ENCODE measurements at regions not wholly inside any gene's neighbourhood (a gene's known extent, or its start where the extent isn't known, plus 50 kb on each side); places are given as distances from the start of the nearest gene placed in this dataset.
"Not testable (repeated sequence)": the region's sequence is repeated elsewhere in the genome, so short reads cannot be mapped to it uniquely, and the experiment has no call there.

DNA sequence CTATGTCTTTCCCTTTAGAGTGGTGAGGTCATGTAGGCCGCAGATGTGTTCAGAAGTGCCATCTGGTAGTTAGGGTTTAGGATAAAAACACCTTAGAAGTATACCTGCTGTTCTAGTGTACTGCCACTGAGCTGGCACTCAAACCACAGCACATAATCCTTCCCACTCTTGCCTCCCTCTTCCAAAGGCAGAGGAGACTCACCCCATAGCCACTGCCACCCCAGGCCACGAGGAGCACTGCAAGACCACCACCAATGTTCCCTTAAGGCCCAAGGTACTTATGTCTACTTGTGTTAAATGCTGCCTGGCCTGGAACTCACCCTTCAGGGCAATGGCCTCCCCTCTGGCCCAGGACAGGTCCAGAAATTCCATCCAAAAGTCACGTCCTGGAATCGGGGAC, 379.5 kb upstream of the EDIL3 start:
- ChIA-PET CTCF (no interaction called here), POLR2A (ENCODE audit: low non-redundant PET) (no interaction called here)
- no peak overlapping the region for H3K27ac ChIP-seq
- TF ChIP-seq, protein P1, sequence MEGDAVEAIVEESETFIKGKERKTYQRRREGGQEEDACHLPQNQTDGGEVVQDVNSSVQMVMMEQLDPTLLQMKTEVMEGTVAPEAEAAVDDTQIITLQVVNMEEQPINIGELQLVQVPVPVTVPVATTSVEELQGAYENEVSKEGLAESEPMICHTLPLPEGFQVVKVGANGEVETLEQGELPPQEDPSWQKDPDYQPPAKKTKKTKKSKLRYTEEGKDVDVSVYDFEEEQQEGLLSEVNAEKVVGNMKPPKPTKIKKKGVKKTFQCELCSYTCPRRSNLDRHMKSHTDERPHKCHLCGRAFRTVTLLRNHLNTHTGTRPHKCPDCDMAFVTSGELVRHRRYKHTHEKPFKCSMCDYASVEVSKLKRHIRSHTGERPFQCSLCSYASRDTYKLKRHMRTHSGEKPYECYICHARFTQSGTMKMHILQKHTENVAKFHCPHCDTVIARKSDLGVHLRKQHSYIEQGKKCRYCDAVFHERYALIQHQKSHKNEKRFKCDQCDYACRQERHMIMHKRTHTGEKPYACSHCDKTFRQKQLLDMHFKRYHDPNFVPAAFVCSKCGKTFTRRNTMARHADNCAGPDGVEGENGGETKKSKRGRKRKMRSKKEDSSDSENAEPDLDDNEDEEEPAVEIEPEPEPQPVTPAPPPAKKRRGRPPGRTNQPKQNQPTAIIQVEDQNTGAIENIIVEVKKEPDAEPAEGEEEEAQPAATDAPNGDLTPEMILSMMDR (conservative IDR thresholded peaks at IDR 0.05; ENCODE audit: low read depth), result no peak
- no peak for DNase-seq (ENCODE audit: low spot score)

DNA sequence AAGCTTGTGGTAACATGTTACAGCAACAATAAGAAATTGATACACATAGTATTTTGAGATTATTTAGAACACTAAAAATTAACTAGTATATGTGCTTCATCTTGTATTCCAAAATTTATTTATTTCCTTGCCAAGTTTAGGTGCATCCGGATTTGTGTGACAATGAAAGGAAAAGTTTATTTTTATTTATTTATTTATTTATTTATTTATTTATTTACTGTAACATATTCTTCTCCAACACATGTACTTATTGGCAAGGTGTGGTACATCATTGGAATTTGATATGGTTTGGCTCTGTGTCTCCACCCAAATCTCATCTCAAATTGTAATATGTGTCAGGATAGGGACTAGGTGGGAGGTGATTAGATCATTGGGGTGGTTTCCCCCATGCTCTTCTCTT, 373.3 kb upstream of the EDIL3 start:
- DNase-seq (ENCODE audit: low spot score), result no peak
- ChIA-PET CTCF (no interaction called here), POLR2A (ENCODE audit: low non-redundant PET) (no interaction called here)
- H3K27ac ChIP-seq, result no peak overlapping the region
- TF ChIP-seq, protein P1 (conservative IDR thresholded peaks at IDR 0.05; ENCODE audit: low read depth), result no peak

DNA sequence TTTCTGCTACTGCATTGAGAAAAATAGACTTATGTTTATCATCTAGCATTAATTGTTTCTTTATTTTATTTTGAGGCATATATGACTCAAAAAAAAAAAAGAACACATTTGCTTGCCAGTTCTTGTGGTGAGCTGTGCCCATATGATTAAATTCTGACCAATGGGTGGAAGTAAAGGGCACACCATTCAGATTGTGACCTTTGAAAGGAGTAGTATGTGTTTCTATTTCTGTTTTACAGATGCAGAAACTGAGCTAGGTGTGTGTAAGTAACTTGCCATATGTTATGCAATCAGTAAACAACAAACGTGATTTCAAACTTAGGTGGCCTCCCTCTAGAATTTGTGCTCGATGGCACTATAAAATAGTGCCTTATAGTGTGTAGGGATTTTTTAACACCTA, 368.1 kb upstream of the EDIL3 start:
- TF ChIP-seq, protein P1 (conservative IDR thresholded peaks at IDR 0.05; ENCODE audit: low read depth), result no peak
- ChIA-PET POLR2A (ENCODE audit: low non-redundant PET) (no interaction called here), CTCF (no interaction called here)
- DNase-seq (ENCODE audit: low spot score), result no peak
- H3K27ac ChIP-seq, result no peak overlapping the region

DNA sequence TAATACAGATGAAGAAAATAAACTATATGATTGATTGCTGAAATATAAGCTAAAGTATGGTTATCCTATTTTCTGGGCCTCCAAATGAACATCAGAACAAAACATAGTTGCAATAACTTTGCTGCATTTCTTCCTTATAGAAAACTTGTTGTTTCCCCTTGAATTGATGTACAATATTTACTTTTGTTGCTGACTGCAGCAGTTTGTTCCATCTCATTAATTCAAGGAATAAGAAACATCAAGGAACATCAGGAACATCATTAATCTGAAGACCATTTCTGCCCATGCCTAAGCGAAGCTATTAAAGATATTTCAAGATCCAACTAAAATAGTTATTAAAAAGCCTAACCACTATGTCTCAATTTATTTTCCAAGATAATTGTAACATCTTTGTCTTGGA, 363.6 kb upstream of the EDIL3 start:
- H3K27ac ChIP-seq, result no peak overlapping the region
- DNase-seq (ENCODE audit: low spot score), result no peak
- POLR2A ChIA-PET (ENCODE audit: low non-redundant PET), result no interaction called here
- TF ChIP-seq, protein P1 (conservative IDR thresholded peaks at IDR 0.05; ENCODE audit: low read depth), result no peak
- CTCF ChIA-PET, result interaction anchor here (0.5 kb wide), 1 partner anchor 76 kb away, joined by 4 read pairs; no protein-coding TSS in a partner anchor

DNA sequence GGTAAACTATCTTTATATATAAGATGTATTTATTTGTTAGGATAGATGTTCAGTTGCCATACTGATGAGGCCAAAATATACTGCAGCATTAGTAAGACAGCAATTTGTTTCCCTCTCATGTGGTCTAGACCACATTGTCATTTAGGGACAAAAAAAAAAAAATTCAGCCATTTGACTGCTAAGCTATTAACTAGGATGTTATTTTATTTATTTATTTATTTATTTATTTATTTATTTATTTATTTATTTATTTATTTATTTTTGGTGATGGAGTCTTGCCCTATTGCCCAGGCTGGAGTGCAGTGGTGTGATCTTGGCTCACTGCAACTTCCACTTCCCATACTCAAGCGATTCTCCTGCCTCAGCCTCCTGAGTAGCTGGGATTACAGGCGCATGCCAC, 361.6 kb upstream of the EDIL3 start:
- CTCF ChIA-PET, result interaction anchor here (0.6 kb wide), 1 partner anchor 238 kb away, joined by 3 read pairs; no protein-coding TSS in a partner anchor
- POLR2A ChIA-PET (ENCODE audit: low non-redundant PET); H3K27ac ChIP-seq; DNase-seq (ENCODE audit: low spot score): not testable (repeated sequence)

DNA sequence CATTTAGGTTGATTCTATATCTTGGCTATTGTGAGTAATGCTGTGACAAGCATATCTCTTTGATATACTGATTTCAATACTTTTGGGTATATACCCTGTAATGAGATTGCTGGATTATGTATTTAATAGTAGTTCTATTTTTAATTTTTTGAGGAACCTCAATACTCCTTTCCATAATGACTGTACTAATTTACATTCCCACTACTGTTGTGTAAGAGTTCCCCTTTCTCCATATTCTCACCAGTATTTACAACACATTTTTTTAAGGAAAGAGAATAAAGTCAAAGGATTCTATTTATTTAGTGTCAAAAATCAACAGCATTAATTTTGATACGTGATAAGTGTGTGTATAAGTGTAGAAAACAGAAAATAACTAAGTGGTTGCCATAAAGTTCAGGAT, 356.4 kb upstream of the EDIL3 start:
- ChIA-PET CTCF (no interaction called here), POLR2A (ENCODE audit: low non-redundant PET) (no interaction called here)
- no peak overlapping the region for H3K27ac ChIP-seq
- DNase-seq (ENCODE audit: low spot score), result no peak
- TF ChIP-seq, protein P1 (conservative IDR thresholded peaks at IDR 0.05; ENCODE audit: low read depth), result no peak

DNA sequence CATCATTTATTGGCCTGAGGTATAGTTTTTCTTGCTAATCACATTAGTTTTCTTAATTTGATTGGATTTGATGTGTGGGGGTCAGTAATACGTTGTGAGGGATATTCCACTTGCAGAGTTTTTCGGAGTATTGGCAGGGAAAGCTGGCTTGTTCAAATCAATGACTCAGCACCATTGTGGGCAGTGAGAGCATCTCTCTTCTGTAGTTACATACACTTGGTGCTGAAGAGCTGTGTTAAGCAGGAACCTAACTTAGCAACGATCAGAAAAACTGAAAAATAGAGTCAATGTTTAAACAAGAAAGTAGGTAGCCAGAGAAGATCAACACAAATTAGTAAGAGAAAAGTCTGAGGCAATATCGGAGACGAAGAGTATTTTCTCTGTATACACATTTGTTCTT, 344.6 kb upstream of the EDIL3 start:
- ChIA-PET CTCF (interaction anchor here (0.6 kb wide), 1 partner anchor 38 kb away, joined by 3 read pairs; no protein-coding TSS in a partner anchor), POLR2A (ENCODE audit: low non-redundant PET) (no interaction called here)
- no peak for DNase-seq (ENCODE audit: low spot score)
- TF ChIP-seq, protein P1 (conservative IDR thresholded peaks at IDR 0.05; ENCODE audit: low read depth), result no peak
- H3K27ac ChIP-seq, result no peak overlapping the region
